NCI-H1436 treated with DMSO at 0.1 percent for 48 hours (cell line): ENCODE measurements at regions not wholly inside any gene's neighbourhood (a gene's known extent, or its start where the extent isn't known, plus 50 kb on each side); places are given as distances from the start of the nearest gene placed in this dataset.
"Not testable (repeated sequence)": the region's sequence is repeated elsewhere in the genome, so short reads cannot be mapped to it uniquely, and the experiment has no call there.

Source experiments
- DNase-seq: peaks from one replicate; lab custom pipeline; 2025; lab: John Stamatoyannopoulos, UW

- DNase-seq = no peak
These were observed 246.5 kb downstream of the BLID start for GRCh38 chr11:121869478-121869877.

GRCh38 chr11:121866754-121867153 lies 249.3 kb downstream of the BLID start:
- DNase-seq = no peak

GRCh38 chr11:121864660-121865059 lies 251.4 kb downstream of the BLID start:
- no peak for DNase-seq

GRCh38 chr11:121863126-121863525 lies 252.9 kb downstream of the BLID start:
- no peak for DNase-seq

GRCh38 chr11:121855138-121855537 lies 260.9 kb downstream of the BLID start:
- not testable (repeated sequence) for DNase-seq

- DNase-seq = no peak
These were observed 272.0 kb downstream of the BLID start for GRCh38 chr11:121844016-121844415.

- DNase-seq = no peak
These were observed 273.8 kb downstream of the BLID start for GRCh38 chr11:121842192-121842585.

GRCh38 chr11:121841487-121842191 lies 274.4 kb downstream of the BLID start:
- DNase-seq = no peak

- no peak for DNase-seq
These were observed 276.2 kb downstream of the BLID start for GRCh38 chr11:121839781-121840180.

GRCh38 chr11:121838571-121838970 lies 277.4 kb downstream of the BLID start:
- DNase-seq = no peak

- no peak for DNase-seq
These were observed 282.0 kb downstream of the BLID start for GRCh38 chr11:121833970-121834369.

GRCh38 chr11:121829159-121829643 lies 286.8 kb downstream of the BLID start:
- DNase-seq = no peak

- DNase-seq = no peak
These were observed 301.1 kb downstream of the BLID start for GRCh38 chr11:121814962-121815361.

GRCh38 chr11:121814296-121814695 lies 301.7 kb downstream of the BLID start:
- DNase-seq = no peak

- no peak for DNase-seq
These were observed 305.7 kb downstream of the BLID start for GRCh38 chr11:121810291-121810690.

- no peak for DNase-seq
These were observed 307.9 kb downstream of the BLID start for GRCh38 chr11:121808096-121808495.

GRCh38 chr11:121807051-121807450 lies 309.0 kb downstream of the BLID start:
- DNase-seq = no peak

GRCh38 chr11:121802542-121802941 lies 313.5 kb downstream of the BLID start:
- DNase-seq = no peak

GRCh38 chr11:121801781-121802180 lies 314.2 kb downstream of the BLID start:
- no peak for DNase-seq

GRCh38 chr11:121801394-121801748 lies 314.6 kb downstream of the BLID start:
- DNase-seq = no peak

GRCh38 chr11:121800731-121801393 lies 315.2 kb downstream of the BLID start:
- no peak for DNase-seq

GRCh38 chr11:121800240-121800639 lies 315.8 kb downstream of the BLID start:
- DNase-seq = no peak

GRCh38 chr11:121797496-121797895 lies 318.5 kb downstream of the BLID start:
- DNase-seq = no peak

- no peak for DNase-seq
These were observed 320.8 kb downstream of the BLID start for GRCh38 chr11:121795174-121795573.
